HG03457 (cell line): ENCODE measurements at regions not wholly inside any gene's neighbourhood (a gene's known extent, or its start where the extent isn't known, plus 50 kb on each side); places are given as distances from the start of the nearest gene placed in this dataset.

Experiments
- ATAC-seq: cut with Tn5 transposase; IDR thresholded peaks from one replicate; pipeline ENCODE4 v1.9.1; 2021; ENCODE audit warnings: moderate number of reproducible peaks; ENCODE audit not compliant: unreplicated experiment

GRCh38 chr5:124692950-124693349 lies 53.5 kb downstream of the ZNF608 start:
- no peak for ATAC-seq

DNA sequence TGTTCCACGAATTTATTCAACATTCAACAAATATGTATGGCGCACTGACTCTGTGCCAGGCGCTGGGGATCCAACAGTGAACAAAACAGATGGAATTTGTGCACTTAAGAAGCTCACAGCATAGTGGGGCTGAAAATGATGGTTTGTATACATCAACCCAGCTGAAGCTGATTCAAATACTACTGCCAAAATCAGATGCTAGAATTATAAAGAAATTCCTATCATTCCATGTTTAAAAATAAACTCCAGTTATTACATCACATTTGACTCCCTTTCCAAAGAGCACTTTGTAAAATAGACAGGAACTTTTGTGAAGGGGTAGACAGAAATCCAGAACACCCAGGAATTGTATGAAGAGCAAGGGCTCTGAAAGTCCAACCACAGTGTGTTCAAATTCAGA lies 54.1 kb downstream of the ZNF608 start:
- no peak for ATAC-seq

GRCh38 chr5:124689653-124690052 lies 56.8 kb downstream of the ZNF608 start:
- ATAC-seq, result no peak

DNA sequence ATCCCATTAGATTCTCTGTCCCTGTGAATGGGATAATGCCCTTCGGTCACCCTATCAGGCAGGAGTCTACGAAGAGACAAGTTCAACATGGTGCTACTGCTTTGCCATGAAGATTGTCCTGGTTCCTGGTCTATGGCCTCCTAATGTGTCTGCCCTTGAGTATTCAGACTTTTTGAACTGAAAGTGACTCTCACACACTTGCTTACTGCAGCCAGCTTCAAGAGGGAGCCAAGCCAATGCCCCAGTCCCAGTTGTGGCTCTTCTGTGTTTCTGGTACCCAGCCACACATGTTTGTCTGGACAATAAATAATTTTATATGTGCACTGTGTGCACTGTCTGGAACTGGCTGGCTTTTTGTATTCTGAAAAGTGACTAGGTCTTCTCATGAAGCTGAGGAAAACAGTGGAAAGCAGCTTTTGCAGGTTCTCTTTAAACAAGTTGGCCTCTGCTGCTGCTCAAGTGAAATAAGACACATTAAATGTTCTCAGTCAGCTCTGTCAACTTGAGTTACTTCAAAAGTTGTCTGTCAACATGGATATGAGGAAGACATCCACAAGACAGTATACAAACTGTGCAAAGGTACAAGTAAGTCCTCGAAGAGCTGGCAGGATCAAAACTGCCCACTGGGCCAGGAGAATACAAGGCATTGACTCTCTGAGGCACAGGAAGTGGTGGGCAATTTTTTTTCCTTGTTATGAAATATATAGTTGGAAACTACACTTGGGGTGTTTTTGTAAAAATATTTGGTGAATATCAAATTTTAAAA lies 60.0 kb downstream of the ZNF608 start:
- no peak for ATAC-seq

DNA sequence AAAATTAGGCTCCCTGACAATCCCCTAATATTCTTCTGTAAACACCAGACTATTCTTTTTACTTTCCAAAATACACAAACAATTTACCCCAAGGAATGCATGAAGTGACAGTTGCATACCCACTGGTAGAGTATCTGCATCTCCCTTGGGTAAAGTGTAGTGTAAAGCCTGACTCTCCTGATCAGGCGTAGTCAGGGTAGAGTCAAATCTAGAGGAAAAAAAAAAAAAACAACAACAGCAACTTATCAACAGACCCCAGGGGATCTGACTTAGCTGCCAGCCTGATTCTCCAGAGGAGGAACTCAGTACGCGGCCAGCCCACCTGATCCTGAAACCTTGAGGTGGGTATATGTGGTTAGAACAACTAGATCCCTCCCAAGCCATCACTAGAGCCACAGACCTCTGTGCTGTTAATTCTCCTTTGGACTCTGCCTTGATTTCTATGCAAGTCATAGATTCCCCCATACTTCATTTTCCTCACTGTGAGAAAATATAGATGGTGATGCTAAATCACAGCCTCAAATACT lies 61.0 kb downstream of the ZNF608 start:
- no peak for ATAC-seq

GRCh38 chr5:124683917-124684555 lies 62.4 kb downstream of the ZNF608 start:
- ATAC-seq, result no peak

DNA sequence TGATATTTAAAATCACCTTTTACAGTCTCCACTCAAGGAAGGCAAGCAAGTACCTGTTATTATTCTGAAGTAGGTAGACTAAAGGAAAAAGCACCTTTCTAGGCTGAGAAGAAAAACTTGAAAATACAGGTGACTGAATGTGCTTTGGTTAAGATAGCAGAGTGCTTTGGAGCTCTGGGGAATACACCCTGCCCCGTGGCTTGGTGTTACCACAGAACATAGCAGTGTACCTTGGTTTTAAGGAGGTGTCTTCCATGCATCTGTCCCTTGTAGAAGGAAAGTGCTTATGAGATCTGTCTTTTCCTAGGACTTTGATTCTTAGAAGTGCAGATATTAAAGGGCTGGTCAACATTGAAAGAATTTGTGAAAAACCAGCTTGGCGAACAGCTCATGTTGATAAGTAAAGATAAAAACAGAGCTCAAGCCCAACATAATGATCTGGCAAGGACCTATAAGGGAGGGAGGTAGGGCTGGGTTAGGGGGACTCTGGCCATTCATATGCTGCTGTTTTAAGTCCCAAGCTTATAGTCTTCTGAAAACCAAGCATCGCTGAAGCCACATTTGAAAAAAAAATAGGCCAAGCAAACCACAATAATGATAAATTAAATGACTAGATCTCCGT lies 66.8 kb downstream of the ZNF608 start:
- ATAC-seq, result no peak

DNA sequence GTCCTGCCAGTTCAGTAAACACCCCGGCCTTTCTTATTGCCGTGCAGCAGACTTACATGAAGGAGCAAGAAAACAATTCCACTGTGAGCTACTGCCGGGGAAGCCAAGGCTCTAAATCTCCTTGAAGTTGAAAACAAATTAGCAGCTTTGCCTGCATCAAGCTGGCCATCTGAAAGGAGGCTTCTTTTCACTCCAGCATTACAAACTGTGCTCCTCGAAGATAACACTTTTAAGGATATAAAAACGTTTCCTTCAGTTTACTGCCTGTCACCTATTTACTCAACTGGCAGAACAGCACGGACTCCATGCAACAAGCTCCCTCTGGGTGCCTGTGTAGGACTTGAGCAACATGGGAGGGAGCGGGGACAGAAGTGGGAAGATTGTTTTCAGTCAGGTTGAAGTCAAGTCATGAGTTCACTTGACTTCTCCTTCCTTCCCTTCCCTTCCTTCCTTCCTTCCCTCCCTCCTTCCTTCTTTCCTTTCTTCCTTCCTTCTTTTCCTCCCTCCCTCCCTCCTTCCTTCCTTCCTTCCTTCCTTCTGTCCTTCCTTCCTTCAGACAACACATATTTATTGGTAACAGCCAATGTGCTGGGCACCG lies 67.4 kb downstream of the ZNF608 start:
- no peak for ATAC-seq

DNA sequence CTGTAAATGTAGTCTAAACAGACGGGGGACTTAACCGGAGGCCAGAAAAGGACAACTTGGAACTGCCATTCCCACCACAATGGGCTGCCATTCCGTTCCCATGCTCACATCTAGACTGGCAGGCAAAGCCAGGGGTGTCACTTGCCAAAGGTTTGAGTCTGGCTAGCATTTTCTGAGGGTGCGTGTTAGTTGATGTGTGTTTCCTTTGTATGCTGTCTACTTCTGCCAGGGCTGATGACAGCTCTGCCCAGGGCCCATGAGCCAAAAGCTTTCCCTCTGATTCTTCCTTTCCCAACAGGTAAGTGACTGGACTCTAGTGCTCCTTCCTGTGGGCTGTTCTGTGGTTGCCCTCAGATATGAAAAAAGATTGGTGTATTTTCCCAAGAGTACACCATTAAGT lies 68.0 kb downstream of the ZNF608 start:
- ATAC-seq, result no peak

- no peak for ATAC-seq
These were observed 68.8 kb downstream of the ZNF608 start for GRCh38 chr5:124677374-124678351.

DNA sequence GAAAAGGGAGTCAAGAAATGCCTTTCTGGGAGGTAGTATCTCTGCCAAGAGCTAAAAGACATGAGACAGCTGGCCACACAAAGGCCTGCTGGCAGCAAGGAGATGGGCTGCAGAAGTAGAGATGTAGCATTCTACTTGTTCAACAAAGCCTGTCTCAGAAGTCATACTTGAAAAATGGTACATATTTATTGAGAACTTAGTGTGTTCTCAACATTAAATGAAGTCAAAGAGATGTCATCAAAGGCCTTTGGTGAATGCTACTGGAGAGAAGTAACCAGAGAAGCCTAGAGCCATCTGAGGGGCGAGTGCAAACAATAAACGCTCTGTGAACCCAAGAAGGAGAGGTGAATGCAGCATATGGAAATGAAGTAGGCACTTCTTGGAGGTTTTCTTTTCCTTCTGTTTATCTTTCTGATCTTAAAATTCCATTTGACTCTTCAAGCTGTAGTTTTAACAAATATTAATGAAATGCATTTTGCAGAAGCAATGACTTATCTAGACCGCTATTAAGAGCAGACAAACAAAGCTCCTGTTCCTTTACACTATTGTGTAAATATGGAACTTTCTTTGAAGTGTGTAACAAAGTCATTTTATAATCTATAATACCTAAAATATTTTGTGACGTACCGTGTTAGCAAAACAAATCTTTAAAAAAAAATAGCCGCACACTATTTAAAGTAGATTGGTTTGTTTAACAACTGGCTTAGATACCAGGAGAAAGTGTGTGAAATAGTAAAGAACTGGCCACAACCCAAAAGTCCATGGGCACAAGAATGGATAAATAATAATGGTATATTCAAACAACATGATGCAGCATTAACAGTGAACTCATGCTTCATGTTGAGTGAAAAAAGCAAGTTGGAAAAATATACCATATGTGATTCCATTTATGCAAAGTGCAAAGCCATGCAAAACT lies 70.2 kb downstream of the ZNF608 start:
- ATAC-seq, result no peak

GRCh38 chr5:124671193-124671592 lies 75.2 kb downstream of the ZNF608 start:
- no peak for ATAC-seq

DNA sequence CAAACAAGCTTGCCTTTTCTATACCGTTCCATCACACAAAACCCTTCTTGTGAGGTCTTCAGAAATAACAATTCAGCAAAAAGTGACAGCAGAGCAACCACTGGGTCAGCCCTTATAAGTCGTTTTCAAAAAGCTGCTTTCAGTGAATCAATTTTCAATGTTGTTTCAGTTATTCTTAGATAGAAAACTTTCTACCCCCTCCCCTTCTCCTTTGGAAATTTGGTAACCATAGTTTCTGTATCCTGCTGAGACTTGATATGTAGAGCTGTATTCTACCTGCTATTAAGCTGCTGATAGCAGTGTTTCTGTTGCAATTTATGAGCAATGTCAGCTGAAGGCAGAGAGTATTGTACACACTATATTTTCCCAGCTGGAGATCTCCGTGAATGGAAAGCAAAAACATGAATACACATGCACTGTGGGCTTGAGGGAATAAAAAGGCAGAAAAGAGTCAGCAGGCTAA lies 75.7 kb downstream of the ZNF608 start:
- no peak for ATAC-seq

- no peak for ATAC-seq
These were observed 76.3 kb downstream of the ZNF608 start for GRCh38 chr5:124669956-124670721.

- no peak for ATAC-seq
These were observed 77.2 kb downstream of the ZNF608 start for GRCh38 chr5:124669300-124669648.

DNA sequence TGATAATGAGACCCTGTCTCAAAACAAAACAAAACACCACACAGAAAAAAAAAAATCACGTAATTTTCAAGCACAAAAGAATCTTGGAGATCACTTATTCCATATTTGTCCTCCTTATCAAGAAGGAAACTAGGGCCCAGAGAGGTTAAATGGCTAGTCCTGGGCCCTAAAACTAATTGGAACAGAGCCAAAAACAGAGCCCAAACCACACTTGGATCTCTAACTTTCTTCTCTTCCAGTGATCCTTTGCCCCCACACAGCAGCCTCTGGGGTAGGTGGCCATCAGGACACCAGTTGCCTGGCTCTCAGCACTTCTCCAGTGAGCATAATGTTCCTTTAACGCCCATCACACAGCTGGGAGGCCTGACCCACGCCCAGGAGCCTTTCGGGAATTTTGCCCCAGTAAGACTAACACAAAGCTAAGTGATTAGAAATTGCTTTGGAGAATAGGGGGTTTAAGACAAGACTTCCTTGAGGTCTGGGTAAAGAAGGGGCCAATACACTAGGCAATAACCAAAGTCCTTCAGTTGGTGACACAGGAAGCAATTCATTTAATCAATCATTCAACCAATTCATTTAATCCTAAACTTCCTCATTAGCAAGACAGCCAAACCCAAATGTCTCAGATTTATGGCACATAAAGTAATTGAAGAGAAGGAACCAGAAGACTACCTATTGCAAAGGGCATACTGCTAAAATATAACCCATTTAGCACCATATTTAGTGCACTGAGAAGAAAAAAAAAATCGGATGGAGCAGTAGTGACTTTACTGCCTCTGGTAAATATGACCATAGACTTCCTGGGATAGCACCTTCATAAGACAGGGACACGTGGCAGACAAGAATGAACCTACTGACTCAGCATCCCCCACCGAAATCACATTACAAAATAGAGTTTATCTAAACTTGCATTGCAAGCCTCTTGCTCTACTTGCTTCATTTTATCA lies 77.8 kb downstream of the ZNF608 start:
- ATAC-seq, result no peak

DNA sequence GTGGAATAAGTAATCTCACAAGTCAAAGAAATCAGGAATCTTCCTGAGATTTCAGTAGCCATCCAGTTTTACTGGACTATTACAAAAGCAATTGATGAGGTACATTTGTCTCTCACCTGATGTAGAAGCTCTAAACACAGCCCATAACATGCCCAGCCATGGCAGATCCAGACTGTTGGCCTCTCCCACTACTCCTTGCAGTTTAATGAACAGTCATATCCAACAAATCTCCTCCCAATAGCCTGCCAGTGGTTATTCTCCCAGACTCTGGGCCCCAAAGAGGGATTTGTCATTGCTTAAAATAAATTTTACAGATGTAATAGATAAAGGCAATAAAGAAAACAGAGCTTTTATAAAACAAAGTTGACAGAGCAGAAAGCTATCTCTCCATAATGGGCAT lies 80.8 kb downstream of the ZNF608 start:
- no peak for ATAC-seq

GRCh38 chr5:124665035-124665434 lies 81.4 kb downstream of the ZNF608 start:
- ATAC-seq, result no peak
